Upper lobe of left lung (tissue), 6 donors: ENCODE measurements at regions not wholly inside any gene's neighbourhood (a gene's known extent, or its start where the extent isn't known, plus 50 kb on each side); places are given as distances from the start of the nearest gene placed in this dataset.
"Not testable (repeated sequence)": the region's sequence is repeated elsewhere in the genome, so short reads cannot be mapped to it uniquely, and the experiment has no call there.

Experiments
- ATAC-seq, 2 donors: fragments of 200-7000 bp; cut with Tn5 transposase; one replicate each; pipeline ENCODE4 v1.9.1; 2022; ENCODE audit warnings: mild to moderate bottlenecking in 2 of 2, moderate library complexity in 2 of 2; ENCODE audit not compliant: low FRiP score in 2 of 2
- DNase-seq, 2 donors: peaks; one replicate each; pipeline ENCODE4 v3.0.0-alpha.2; 2019 to 2020
- H3K27ac ChIP-seq, 4 donors: fragments of 200-600 bp; sonication (generic); one replicate each; pipeline ENCODE4 v1.5.1; 2016 to 2019
- H3K27me3 ChIP-seq, 4 donors: fragments of 200-600 bp; sonication (generic); one replicate each; pipeline ENCODE4 v1.5.1; 2017 to 2019
- H3K36me3 ChIP-seq, 4 donors: fragments of 200-600 bp; sonication (generic); one replicate each; pipeline ENCODE4 v1.5.1; 2016 to 2019
- H3K4me1 ChIP-seq, 4 donors: fragments of 200-600 bp; sonication (generic); one replicate each; pipeline ENCODE4 v1.5.1; 2018 to 2019
- H3K4me3 ChIP-seq, 4 donors: fragments of 200-600 bp; sonication (generic); one replicate each; pipeline ENCODE4 v1.5.1; 2017 to 2019; ENCODE audit warnings: mild to moderate bottlenecking in 2 of 4, moderate library complexity in 1 of 4
- H3K9me3 ChIP-seq, 4 donors: fragments of 200-600 bp; sonication (generic); one replicate each; pipeline ENCODE4 v1.5.1; 2018 to 2019
- EP300 ChIP-seq, 4 donors: sonication (generic); formaldehyde crosslinking; IDR thresholded peaks; one replicate each; pipeline ENCODE4 v1.5.1; 2017; ENCODE audit warnings: antibody characterized with exemption in 4 of 4, control low read depth in 2 of 4
- POLR2A ChIP-seq, 4 donors: fragments of 450-650 bp; IDR thresholded peaks; one replicate each; pipeline ENCODE4 v1.5.1; 2016 to 2017; ENCODE audit warnings: antibody characterized with exemption in 4 of 4, mild to moderate bottlenecking in 2 of 4
- POLR2AphosphoS5 ChIP-seq, 2 donors: sonication (generic); formaldehyde crosslinking; IDR thresholded peaks; one replicate each; pipeline ENCODE4 v1.5.1; 2017; ENCODE audit warnings: antibody characterized with exemption in 2 of 2
- WGBS, 2 donors: methylation state at CpG; one replicate each; pipeline ENCODE4 v1.1.5; 2017 to 2018; 5-methylcytosine and 5-hydroxymethylcytosine counted together
- TF ChIP-seq, protein P1 (sequence below), 6 experiments: fragments of 450-650 bp in 4 of 6; fragments of 200-600 bp in 2 of 6; sonication (generic) in 2 of 6; IDR thresholded peaks; one replicate each; pipeline ENCODE4 v1.5.1; 2016 to 2019; ENCODE audit warnings: antibody characterized with exemption in 6 of 6
- donor health status: DM: no; HTN: no; CAD: no; lungs with moderate emphysema.
- donor health status: DM: no; HTN: yes; CAD: no; lungs with severe emphysema.

DNA sequence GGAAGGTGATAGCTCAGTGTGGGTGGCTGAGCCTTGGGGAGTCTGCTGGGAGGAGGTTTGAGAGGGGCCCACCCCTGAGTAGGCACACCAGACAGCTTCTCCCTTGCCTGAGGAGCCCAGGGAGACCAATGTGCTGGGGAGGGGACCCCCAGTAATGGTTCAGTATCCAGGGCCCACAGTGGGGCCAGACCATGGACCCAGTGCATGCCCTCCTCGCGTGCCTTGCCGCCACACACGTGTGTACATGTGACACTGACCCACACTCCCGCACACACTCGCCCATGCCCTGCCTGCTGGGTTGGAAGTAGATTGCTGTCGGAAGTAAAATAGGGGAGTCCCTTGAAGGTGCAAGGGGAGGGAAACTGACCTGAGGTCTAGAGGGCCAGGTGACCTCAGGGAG lies 184.3 kb downstream of the TBC1D2B start:
- DNase-seq, ATAC-seq, H3K36me3 ChIP-seq, H3K27ac ChIP-seq, H3K4me3 ChIP-seq, H3K27me3 ChIP-seq, H3K4me1 ChIP-seq, H3K9me3 ChIP-seq: not testable (repeated sequence)
- WGBS, 2 donors = 96 to 98% methylated on average over 7 of the region's 7 CpGs

DNA sequence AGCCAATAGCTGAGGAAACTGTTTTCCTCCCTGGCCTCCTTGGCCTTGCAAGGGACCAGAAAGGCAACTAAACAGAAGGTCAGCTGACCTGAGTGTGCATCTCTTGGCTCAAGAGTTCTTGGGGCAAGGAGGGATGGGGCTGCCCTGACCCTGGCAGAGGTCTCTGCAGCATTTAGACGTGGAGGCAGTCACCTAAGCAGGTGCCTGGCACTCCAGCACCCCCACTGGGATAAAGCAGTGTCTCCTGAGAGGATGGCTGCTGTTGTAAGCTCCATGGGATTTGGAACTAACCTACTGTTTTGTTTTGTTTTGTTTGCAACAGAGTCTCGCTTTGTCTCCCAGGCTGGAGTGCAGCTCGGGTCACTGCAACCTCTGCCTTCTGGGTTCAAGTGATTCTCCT lies 185.2 kb downstream of the TBC1D2B start:
- Histone ChIP-seq H3K9me3 (no peaks in the 10 kb centered on the region), H3K27me3 (no peaks in the 10 kb centered on the region), H3K27ac (no peak overlapping the region), H3K4me1 (no peaks in the 10 kb centered on the region), H3K4me3 (no peak overlapping the region), H3K36me3 (no peaks in the 10 kb centered on the region)
- DNase-seq = no peak
- TF ChIP-seq POLR2AphosphoS5 (IDR thresholded peaks at IDR 0.05) (no peak), EP300 (IDR thresholded peaks at IDR 0.05) (no peak), POLR2A (IDR thresholded peaks at IDR 0.05) (no peak)
- TF ChIP-seq, protein P1, sequence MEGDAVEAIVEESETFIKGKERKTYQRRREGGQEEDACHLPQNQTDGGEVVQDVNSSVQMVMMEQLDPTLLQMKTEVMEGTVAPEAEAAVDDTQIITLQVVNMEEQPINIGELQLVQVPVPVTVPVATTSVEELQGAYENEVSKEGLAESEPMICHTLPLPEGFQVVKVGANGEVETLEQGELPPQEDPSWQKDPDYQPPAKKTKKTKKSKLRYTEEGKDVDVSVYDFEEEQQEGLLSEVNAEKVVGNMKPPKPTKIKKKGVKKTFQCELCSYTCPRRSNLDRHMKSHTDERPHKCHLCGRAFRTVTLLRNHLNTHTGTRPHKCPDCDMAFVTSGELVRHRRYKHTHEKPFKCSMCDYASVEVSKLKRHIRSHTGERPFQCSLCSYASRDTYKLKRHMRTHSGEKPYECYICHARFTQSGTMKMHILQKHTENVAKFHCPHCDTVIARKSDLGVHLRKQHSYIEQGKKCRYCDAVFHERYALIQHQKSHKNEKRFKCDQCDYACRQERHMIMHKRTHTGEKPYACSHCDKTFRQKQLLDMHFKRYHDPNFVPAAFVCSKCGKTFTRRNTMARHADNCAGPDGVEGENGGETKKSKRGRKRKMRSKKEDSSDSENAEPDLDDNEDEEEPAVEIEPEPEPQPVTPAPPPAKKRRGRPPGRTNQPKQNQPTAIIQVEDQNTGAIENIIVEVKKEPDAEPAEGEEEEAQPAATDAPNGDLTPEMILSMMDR (IDR thresholded peaks at IDR 0.05) = no peak
- WGBS, 2 donors = 67 to 100% methylated on average over 2 to 3 of the region's 3 CpGs
- ATAC-seq = no peak

DNA sequence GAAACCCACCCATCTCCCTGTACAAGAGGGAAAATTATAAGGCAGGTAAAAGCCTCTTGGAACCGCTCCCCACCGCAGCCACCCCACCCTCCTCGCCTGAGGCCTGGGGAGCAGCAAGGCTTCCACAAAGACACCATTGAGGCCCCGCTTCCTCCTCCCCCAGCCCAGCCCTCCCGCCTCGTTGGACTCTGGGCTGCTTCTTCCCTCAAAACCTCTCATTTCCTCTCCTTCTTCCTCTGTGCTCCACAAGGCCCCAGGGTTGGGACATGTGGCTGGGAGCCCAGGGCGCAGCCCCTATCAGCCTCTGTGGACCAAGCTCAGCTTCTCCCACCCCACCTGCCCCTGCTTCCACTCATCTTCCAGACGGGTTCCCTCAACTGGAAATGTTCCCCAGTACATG lies 185.6 kb downstream of the TBC1D2B start:
- 69 to 76% methylated on average over 8 of the region's 8 CpGs for whole genome bisulfite sequencing, 2 donors
- not testable (repeated sequence) for ATAC-seq, H3K27me3 ChIP-seq, DNase-seq, H3K9me3 ChIP-seq, H3K4me1 ChIP-seq, H3K4me3 ChIP-seq, H3K36me3 ChIP-seq
- H3K27ac ChIP-seq = peak overlapping the region in 2 of 4 donors; percentile 27 to 43

DNA sequence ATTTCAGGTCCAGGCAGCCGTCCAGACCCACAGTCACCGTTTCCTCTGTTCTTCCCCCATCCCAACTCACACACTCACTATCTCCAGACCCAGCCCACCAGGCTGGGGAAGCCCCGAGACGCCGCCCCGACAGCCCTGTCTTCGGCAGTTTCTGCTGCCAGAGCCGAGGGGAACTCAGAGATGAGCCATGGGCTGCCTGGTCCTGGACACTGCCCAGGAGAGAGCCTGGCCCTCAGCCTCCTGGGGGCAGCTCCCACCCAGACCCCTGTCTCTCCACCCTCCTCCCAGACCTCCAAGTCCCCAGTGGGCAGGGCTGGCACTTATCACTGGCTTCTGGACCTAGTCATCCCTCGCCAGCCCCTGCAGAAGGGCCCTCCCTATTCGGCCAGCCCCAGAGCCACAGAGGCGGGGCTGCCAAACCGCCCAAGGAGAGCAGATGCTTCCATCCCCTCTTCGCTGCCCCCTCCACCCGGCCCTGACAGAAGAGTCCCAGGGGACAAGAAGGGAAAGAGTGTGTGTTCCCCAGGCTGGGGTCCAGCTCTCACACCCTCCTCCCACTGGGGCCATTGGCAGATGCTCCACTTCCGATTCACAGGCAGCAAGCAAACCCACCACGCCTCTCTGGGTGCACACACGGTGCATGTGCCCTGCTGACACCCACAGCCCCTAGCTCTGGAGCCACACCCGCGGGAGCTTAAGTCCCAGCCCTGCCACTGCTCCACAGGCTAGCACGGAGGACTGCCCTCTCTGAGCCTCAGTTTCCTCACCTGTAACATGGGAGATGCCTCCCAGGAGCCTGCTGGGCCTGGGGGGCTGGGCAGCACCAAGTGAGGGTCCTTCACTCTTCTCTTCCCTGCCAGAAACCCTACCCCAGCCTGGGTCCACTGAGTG lies 186.4 kb downstream of the TBC1D2B start:
- H3K27me3 ChIP-seq, H3K4me1 ChIP-seq, H3K9me3 ChIP-seq, H3K36me3 ChIP-seq, H3K4me3 ChIP-seq: not testable (repeated sequence)
- H3K27ac ChIP-seq = peak overlapping the region in 2 of 4 donors; percentile 27 to 68
- 28 to 34% methylated on average over 7 to 15 of the region's 20 CpGs for WGBS, 2 donors
- peak in 1 of 2 donors; percentile 66 for DNase-seq
- ATAC-seq = peak in 1 of 2 donors; percentile 2

DNA sequence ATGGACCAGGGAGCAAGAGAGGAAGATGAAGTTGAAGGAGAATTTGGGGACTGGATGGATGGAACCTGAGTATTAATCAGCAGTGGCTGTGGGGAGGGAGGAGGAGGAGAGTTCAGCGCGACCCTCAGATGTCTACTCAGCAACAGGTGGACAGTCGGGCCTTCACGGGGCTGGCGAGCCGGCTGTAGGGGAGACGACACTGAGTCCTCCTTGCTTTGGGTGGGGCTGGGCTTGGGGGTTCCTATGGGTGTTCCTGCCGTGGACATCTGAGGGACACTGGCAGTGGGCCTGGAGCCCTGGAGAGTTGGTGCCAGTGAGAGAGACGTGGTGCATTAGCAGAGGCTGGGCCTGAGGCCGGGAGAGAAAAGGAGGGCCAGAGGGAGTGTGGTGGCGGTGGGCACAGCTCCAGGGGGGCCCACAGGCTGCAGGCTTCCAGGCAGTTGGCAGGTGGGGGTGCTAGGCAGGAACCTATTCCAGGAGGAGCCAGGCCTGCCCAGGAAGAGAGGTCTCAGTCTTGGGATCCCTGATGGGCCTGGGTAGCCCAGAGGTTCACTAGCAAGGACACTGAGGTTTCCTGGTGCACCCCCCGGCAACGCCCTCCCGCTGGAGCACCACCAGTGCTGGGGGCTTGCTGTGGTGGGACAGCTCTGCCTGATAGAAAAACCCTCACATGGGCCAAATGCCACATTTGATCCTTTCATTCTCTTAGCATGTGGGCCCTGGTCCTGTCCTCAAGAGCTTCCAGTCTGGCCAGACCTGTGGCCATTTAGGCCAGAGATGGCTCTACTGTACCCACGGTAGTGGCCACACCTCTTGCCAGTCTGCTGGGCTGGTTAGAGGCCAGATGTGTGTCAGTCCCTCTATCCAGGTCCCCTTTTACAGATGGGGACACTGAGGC lies 187.4 kb downstream of the TBC1D2B start:
- not testable (repeated sequence) for ATAC-seq, H3K36me3 ChIP-seq, H3K4me3 ChIP-seq, H3K27me3 ChIP-seq, H3K4me1 ChIP-seq, H3K9me3 ChIP-seq
- WGBS, 2 donors = 76 to 89% methylated on average over 10 to 15 of the region's 15 CpGs
- DNase-seq = peak in 1 of 2 donors; percentile 60
- H3K27ac ChIP-seq = peak overlapping the region in 3 of 4 donors; percentile 30 to 68 (median 48)

DNA sequence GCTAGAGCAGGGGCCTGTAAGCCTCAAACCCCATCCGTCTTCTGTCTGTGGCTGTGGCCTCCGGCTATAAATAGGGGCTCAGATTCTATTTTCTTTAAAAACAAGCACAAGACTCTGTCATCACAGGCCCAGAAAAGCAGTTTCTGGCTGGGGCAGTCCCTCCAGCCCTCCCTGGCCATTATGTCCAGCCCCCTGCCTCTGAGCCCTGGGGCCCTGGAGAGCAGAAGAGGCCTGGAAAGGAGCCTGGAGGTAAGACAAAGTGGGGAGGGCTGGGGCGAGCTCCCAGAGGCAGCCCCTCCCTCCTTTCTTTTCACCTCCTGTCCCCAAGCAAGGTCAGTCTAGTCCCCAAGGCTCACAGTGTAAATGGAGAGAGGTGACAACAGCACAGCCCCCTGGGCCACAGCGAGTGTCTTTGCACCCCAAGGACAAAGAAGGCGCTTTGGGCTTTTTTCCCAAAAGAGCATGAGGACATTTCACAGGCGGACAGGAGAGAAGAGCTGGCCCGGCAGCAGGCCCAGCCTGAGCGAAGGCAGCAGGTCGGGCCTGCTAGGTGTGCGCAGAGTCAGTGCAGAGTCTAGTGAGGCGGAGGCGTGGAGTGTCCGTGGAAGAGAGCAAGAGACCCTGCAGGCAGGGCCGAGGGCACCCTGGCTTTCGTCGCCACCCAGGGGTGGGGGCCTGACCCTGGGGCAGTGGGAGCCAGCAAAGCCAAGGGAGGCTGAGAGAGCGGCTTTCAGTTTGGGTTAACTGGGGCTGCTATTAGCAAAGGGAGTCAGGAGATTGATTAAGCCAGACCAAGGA lies 188.3 kb downstream of the TBC1D2B start:
- no peaks in the 10 kb centered on the region for H3K36me3 ChIP-seq
- no peak overlapping the region for H3K4me3 ChIP-seq
- H3K9me3 ChIP-seq = no peaks in the 10 kb centered on the region
- H3K4me1 ChIP-seq = no peaks in the 10 kb centered on the region
- 86 to 87% methylated on average over 15 to 17 of the region's 17 CpGs for WGBS, 2 donors
- DNase-seq = no peak
- TF ChIP-seq, protein P1 (IDR thresholded peaks at IDR 0.05) = no peak
- TF ChIP-seq EP300 (IDR thresholded peaks at IDR 0.05) (no peak), POLR2AphosphoS5 (IDR thresholded peaks at IDR 0.05) (no peak), POLR2A (IDR thresholded peaks at IDR 0.05) (no peak)
- no peaks in the 10 kb centered on the region for H3K27me3 ChIP-seq
- ATAC-seq = no peak
- peak overlapping the region; percentile 30 to 68 (median 44) for H3K27ac ChIP-seq

DNA sequence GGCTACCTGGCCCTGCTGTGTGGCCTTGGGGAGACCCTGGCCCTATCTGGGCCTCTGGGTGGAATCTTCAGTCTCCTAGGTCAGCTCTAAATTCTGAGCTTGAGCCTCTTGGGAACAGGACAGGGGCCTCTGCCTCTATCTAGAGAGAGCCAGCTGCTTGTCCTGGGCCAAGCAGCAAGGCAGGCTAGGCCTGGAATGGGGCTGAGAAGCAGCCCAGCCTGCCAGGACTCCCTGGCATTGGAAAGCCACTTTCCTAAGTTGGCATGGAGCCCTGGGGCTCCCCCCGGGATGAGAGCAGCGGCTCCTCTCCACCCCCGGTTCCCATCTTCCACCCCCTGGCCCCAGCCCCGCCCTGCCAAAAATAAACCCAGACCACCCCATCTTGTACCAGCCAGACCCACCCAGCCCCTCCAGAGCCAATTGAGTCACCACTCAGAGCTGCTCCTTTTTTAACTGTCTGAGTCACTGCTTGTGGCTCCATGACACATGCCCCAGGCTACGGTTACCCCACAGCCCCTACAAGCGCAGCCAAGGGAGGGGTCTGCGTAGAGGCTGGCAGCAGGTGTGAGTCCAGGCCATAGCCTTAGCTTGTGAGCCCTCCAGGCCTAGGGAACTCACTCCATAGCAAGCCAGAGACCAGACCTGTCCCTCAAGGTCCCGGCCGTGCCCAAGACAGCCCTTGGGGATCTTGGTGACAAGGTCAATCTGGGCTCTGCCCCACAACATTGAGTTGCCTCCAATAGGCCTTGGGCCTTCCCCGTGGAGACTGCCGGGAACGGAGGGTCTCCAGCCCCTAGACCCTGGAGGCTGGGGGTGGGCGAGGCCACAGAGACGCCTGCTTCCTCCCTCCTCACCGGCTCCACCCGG lies 189.7 kb downstream of the TBC1D2B start:
- WGBS, 2 donors = 100% methylated on average over 2 of the region's 16 CpGs; no CpG with 5 or more reads in 1 of the 2 donors
- H3K27ac ChIP-seq = peak overlapping the region in 2 of 4 donors; percentile 23 to 49
- H3K9me3 ChIP-seq, H3K27me3 ChIP-seq, H3K36me3 ChIP-seq, DNase-seq, H3K4me1 ChIP-seq, H3K4me3 ChIP-seq: not testable (repeated sequence)
- ATAC-seq = peak in 1 of 2 donors; percentile 64
